H9 (cell line): ENCODE measurements at regions not wholly inside any gene's neighbourhood (a gene's known extent, or its start where the extent isn't known, plus 50 kb on each side); places are given as distances from the start of the nearest gene placed in this dataset.

Experiments
- DNase-seq: peaks from one replicate; pipeline ENCODE4 v3.0.0-alpha.2; 2017
- H2AFZ ChIP-seq: one replicate; pipeline ENCODE4 v1.6.1; 2013; ENCODE audit warnings: mild to moderate bottlenecking, low read length, control low read depth, moderate library complexity
- H2AK5ac ChIP-seq: 2 replicates; pipeline ENCODE4 v1.6.1; 2013; ENCODE audit warnings: low read length, control low read depth, mixed read lengths; ENCODE audit not compliant: insufficient read length
- H2BK120ac ChIP-seq: one replicate; pipeline ENCODE4 v1.6.1; 2013; ENCODE audit warnings: low read depth, mild to moderate bottlenecking, low read length, control low read depth, inconsistent platforms; ENCODE audit not compliant: poor library complexity, severe bottlenecking
- H2BK12ac ChIP-seq: 2 replicates; pipeline ENCODE4 v1.6.1; 2013; ENCODE audit warnings: low read length, control low read depth, mixed read lengths, low read depth; ENCODE audit not compliant: insufficient read length
- H2BK15ac ChIP-seq: 2 replicates; pipeline ENCODE4 v1.6.1; 2013; ENCODE audit warnings: low read depth, low read length, control low read depth
- H2BK20ac ChIP-seq: one replicate; pipeline ENCODE4 v1.6.1; 2013; ENCODE audit warnings: low read depth, mild to moderate bottlenecking, low read length, control low read depth, inconsistent platforms; ENCODE audit not compliant: poor library complexity, severe bottlenecking
- H2BK5ac ChIP-seq: 2 replicates; pipeline ENCODE4 v1.6.1; 2013; ENCODE audit warnings: low read length, control low read depth, mixed read lengths; ENCODE audit not compliant: insufficient read length
- H3K14ac ChIP-seq: 2 replicates; pipeline ENCODE4 v1.6.1; 2013; ENCODE audit warnings: low read length, control low read depth; ENCODE audit not compliant: insufficient read depth
- H3K18ac ChIP-seq: 2 replicates; pipeline ENCODE4 v1.6.1; 2013; ENCODE audit warnings: low read depth, mild to moderate bottlenecking, mixed read lengths, low read length, control low read depth; ENCODE audit not compliant: insufficient read length
- H3K23ac ChIP-seq: 2 replicates; pipeline ENCODE4 v1.6.1; 2013; ENCODE audit warnings: low read length, control low read depth, mixed read lengths, low read depth; ENCODE audit not compliant: insufficient read length
- H3K23me2 ChIP-seq: 2 replicates; pipeline ENCODE4 v1.6.1; 2013; ENCODE audit warnings: low read depth, mild to moderate bottlenecking, mixed read lengths, low read length, control low read depth; ENCODE audit not compliant: insufficient read length, poor library complexity, severe bottlenecking
- H3K27ac ChIP-seq: 2 replicates; pipeline ENCODE4 v1.5.1; 2013; ENCODE audit warnings: low read length, control low read depth, mixed read lengths, low read depth; ENCODE audit not compliant: insufficient read length
- H3K27me3 ChIP-seq: 2 replicates; pipeline ENCODE4 v1.6.1; 2013; ENCODE audit warnings: low read length, control low read depth, inconsistent platforms; ENCODE audit not compliant: insufficient read depth
- H3K4ac ChIP-seq: 2 replicates; pipeline ENCODE4 v1.6.1; 2013; ENCODE audit warnings: low read depth, mild to moderate bottlenecking, control low read depth, inconsistent platforms, low read length, moderate library complexity
- H3K4me1 ChIP-seq: 2 replicates; pipeline ENCODE4 v1.6.1; 2013; ENCODE audit warnings: low read length, control low read depth, inconsistent platforms; ENCODE audit not compliant: insufficient read depth
- H3K4me2 ChIP-seq: 2 replicates; pipeline ENCODE4 v1.6.1; 2013; ENCODE audit warnings: low read length, control low read depth, mixed read lengths; ENCODE audit not compliant: insufficient read length, insufficient read depth
- H3K56ac ChIP-seq: 2 replicates; pipeline ENCODE4 v1.6.1; 2013; ENCODE audit warnings: low read depth, mild to moderate bottlenecking, mixed read lengths, low read length, control low read depth; ENCODE audit not compliant: insufficient read length
- H3K79me1 ChIP-seq: 2 replicates; pipeline ENCODE4 v1.6.1; 2013; ENCODE audit warnings: low read depth, mild to moderate bottlenecking, moderate library complexity, low read length, control low read depth, inconsistent platforms; ENCODE audit not compliant: insufficient read depth, poor library complexity, severe bottlenecking
- H3K79me2 ChIP-seq: 2 replicates; pipeline ENCODE4 v1.6.1; 2013; ENCODE audit warnings: low read length, control low read depth, inconsistent platforms; ENCODE audit not compliant: insufficient read depth
- H3K9ac ChIP-seq: 2 replicates; pipeline ENCODE4 v1.6.1; 2013; ENCODE audit warnings: low read length, control low read depth, mixed read lengths; ENCODE audit not compliant: insufficient read length; ENCODE audit errors: extremely low read depth
- H3K9me3 ChIP-seq: one replicate; pipeline ENCODE4 v1.6.1; 2013; ENCODE audit warnings: low read depth, low read length, inconsistent platforms; ENCODE audit not compliant: control insufficient read depth
- H3T11ph ChIP-seq: one replicate; pipeline ENCODE4 v1.6.1; 2013; ENCODE audit warnings: mild to moderate bottlenecking, low read length, control low read depth, inconsistent platforms
- H4K20me1 ChIP-seq: one replicate; pipeline ENCODE4 v1.6.1; 2013; ENCODE audit not compliant: control insufficient read depth, insufficient read length, insufficient read depth
- H4K5ac ChIP-seq: 2 replicates; pipeline ENCODE4 v1.6.1; 2013; ENCODE audit warnings: low read depth, mild to moderate bottlenecking, mixed read lengths, low read length, control low read depth; ENCODE audit not compliant: insufficient read length
- H4K8ac ChIP-seq: replicated peaks from 2 replicates; pipeline ENCODE4 v1.6.1; 2013; ENCODE audit warnings: low read length, control low read depth, mixed read lengths, low read depth; ENCODE audit not compliant: insufficient read length
- H4K91ac ChIP-seq: 2 replicates; pipeline ENCODE4 v1.6.1; 2013; ENCODE audit warnings: low read depth, mild to moderate bottlenecking, moderate library complexity, mixed read lengths, low read length, control low read depth; ENCODE audit not compliant: insufficient read length
- H3K27ac Mint-ChIP-seq, 3 experiments: 2 replicates in 2 of 3; 3 replicates in 1 of 3; pipeline ENCODE4 v1.8.0; 2020 to 2021; ENCODE audit warnings: mixed read lengths in 3 of 3, mild to moderate bottlenecking in 1 of 3, moderate library complexity in 1 of 3
- H3K27me3 Mint-ChIP-seq: 2 replicates; pipeline ENCODE4 v1.8.0; 2021; ENCODE audit warnings: low read depth, mild to moderate bottlenecking, moderate library complexity, mixed read lengths
- H3K36me3 Mint-ChIP-seq, 3 experiments: 2 replicates in 2 of 3; 3 replicates in 1 of 3; pipeline ENCODE4 v1.8.0; 2020 to 2021; ENCODE audit warnings: low read depth in 3 of 3, mixed read lengths in 3 of 3; ENCODE audit not compliant: insufficient read depth in 1 of 3
- H3K4me1 Mint-ChIP-seq, 2 experiments: 2 replicates each; pipeline ENCODE4 v1.8.0; 2020; ENCODE audit warnings: mixed read lengths in 2 of 2
- H3K4me3 Mint-ChIP-seq, 2 experiments: 2 replicates in 1 of 2; 3 replicates in 1 of 2; pipeline ENCODE4 v1.8.0; 2020 to 2021; ENCODE audit warnings: mild to moderate bottlenecking in 2 of 2, mixed read lengths in 2 of 2, moderate library complexity in 1 of 2
- H3K9me3 Mint-ChIP-seq, 2 experiments: 2 replicates in 1 of 2; 3 replicates in 1 of 2; pipeline ENCODE4 v1.8.0; 2020; ENCODE audit warnings: mild to moderate bottlenecking in 2 of 2, mixed read lengths in 2 of 2, moderate library complexity in 1 of 2
- CTCF ChIP-seq: fragments of 200-600 bp; sonication (generic); conservative IDR thresholded peaks from 3 replicates; pipeline ENCODE4 v1.8.0; 2021; ENCODE audit warnings: antibody characterized with exemption, mild to moderate bottlenecking
- WGBS: extraction: QIAGEN DNeasy Blood & Tissue Kit; methylation state at CpG from one replicate; pipeline ENCODE4 v1.1.7; 2013; ENCODE audit warnings: missing lambda C conversion rate, low lambda C conversion rate, mixed read lengths; ENCODE audit not compliant: insufficient read length; ENCODE audit errors: extremely low coverage; 5-methylcytosine and 5-hydroxymethylcytosine counted together

- Mint-ChIP-seq H3K27me3 (no peaks in the 10 kb centered on the region), H3K4me3 (no peak overlapping the region), H3K9me3 (no peaks in the 10 kb centered on the region; a peak in 2 of 5 replicates), H3K36me3 (no peaks in the 10 kb centered on the region; a peak in 1 of 7 replicates), H3K27ac (no peak overlapping the region; a peak in 1 of 7 replicates), H3K4me1 (no peaks in the 10 kb centered on the region)
- TF ChIP-seq CTCF: no peak
- no peak overlapping the region for H3T11ph ChIP-seq
- no peak overlapping the region for H3K18ac ChIP-seq
- no peak overlapping the region for H3K23ac ChIP-seq
- no peaks in the 10 kb centered on the region for H3K23me2 ChIP-seq
- no peaks in the 10 kb centered on the region for H3K4me1 ChIP-seq
- H3K56ac ChIP-seq: no peak overlapping the region
- H3K9me3 ChIP-seq: no peaks in the 10 kb centered on the region
- DNase-seq: no peak
- no peaks in the 10 kb centered on the region for H3K79me2 ChIP-seq
- no peak overlapping the region for H4K5ac ChIP-seq
- no peak overlapping the region for H2BK5ac ChIP-seq
- no peak overlapping the region for H2AFZ ChIP-seq
- H4K91ac ChIP-seq: no peak overlapping the region
- H3K27ac ChIP-seq: no peak overlapping the region
- H2BK15ac ChIP-seq: no peak overlapping the region
- no peak overlapping the region for H2BK12ac ChIP-seq
- H2BK120ac ChIP-seq: no peak overlapping the region
- H3K4ac ChIP-seq: no peak overlapping the region
- no peaks in the 10 kb centered on the region for H3K27me3 ChIP-seq
- no peak overlapping the region for H2AK5ac ChIP-seq
- WGBS: no CpG with 5 or more reads among the region's 2 CpGs
- H3K79me1 ChIP-seq: no peaks in the 10 kb centered on the region
- H3K4me2 ChIP-seq: no peak overlapping the region
- no peak overlapping the region for H3K14ac ChIP-seq
- no peaks in the 10 kb centered on the region for H4K20me1 ChIP-seq
- H3K9ac ChIP-seq: no peak overlapping the region
- no peak overlapping the region for H2BK20ac ChIP-seq
- H4K8ac ChIP-seq: no peak overlapping the region
These were observed 1411.4 kb downstream of the NCAM2 start for GRCh38 chr21:22409571-22409970.
